Gastroesophageal sphincter (tissue), 3 donors: ENCODE measurements at regions not wholly inside any gene's neighbourhood (a gene's known extent, or its start where the extent isn't known, plus 50 kb on each side); places are given as distances from the start of the nearest gene placed in this dataset.

Source experiments
- POLR2A ChIP-seq, 2 donors: fragments of 450-650 bp; IDR thresholded peaks; one replicate each; pipeline ENCODE4 v1.6.1; 2017; ENCODE audit warnings: antibody characterized with exemption in 2 of 2, mild to moderate bottlenecking in 2 of 2, moderate library complexity in 1 of 2
- TF ChIP-seq, protein P1 (sequence below), 4 experiments: fragments of 200-600 bp in 2 of 4; fragments of 450-650 bp in 2 of 4; sonication (generic) in 1 of 4; IDR thresholded peaks; one replicate each; pipeline ENCODE4 v1.5.1; 2017 to 2019; ENCODE audit warnings: antibody characterized with exemption in 4 of 4, mild to moderate bottlenecking in 2 of 4, moderate library complexity in 2 of 4

DNA sequence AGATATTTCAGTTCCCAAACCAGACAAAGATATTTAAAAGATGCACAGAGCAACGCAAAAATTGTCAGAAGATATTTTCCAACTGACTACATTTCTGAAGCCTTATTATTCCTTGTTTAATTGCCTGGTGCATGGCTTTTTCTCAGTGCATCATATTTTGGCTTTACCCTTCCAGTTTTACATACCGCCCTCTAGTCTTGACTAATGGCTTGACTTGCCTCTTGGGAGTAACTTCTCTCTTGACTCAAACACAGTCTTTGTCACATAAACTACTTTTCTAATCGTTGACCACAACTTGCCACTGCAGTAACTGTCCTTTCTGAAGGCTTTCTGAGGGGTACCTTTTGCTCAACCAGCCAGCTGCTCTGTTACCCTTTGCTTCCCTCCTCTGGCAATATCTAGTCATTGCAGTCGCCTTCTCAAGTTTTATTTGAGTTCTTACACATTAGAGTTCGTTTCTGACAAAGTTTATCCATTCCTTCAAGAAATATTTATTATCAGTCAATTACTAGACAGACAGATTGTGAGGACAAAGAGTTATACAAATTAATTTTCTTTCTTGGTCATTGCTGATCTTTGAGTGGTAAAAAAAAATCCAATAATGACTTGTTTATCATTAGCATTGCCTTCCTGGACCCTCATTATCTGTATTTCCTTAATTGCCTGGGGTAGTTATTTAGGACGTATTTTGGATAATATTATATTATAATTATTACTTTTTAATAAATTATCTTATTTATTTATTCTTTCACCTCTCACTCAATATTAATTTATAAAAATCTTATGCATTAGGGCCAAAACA lies 506.9 kb upstream of the PCDH10 start:
- TF ChIP-seq, protein P1, sequence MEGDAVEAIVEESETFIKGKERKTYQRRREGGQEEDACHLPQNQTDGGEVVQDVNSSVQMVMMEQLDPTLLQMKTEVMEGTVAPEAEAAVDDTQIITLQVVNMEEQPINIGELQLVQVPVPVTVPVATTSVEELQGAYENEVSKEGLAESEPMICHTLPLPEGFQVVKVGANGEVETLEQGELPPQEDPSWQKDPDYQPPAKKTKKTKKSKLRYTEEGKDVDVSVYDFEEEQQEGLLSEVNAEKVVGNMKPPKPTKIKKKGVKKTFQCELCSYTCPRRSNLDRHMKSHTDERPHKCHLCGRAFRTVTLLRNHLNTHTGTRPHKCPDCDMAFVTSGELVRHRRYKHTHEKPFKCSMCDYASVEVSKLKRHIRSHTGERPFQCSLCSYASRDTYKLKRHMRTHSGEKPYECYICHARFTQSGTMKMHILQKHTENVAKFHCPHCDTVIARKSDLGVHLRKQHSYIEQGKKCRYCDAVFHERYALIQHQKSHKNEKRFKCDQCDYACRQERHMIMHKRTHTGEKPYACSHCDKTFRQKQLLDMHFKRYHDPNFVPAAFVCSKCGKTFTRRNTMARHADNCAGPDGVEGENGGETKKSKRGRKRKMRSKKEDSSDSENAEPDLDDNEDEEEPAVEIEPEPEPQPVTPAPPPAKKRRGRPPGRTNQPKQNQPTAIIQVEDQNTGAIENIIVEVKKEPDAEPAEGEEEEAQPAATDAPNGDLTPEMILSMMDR (IDR thresholded peaks at IDR 0.05): peak in 3 of 4 experiments; percentile 12 to 52 (median 29)
- TF ChIP-seq POLR2A (IDR thresholded peaks at IDR 0.05): no peak
